GM18907 (cell line): ENCODE measurements at regions not wholly inside any gene's neighbourhood (a gene's known extent, or its start where the extent isn't known, plus 50 kb on each side); places are given as distances from the start of the nearest gene placed in this dataset.

Experiments
- ATAC-seq: cut with Tn5 transposase; IDR thresholded peaks from one replicate; pipeline ENCODE4 v1.9.1; 2021; ENCODE audit warnings: mild to moderate bottlenecking, moderate library complexity; ENCODE audit not compliant: unreplicated experiment

- ATAC-seq: no peak
These were observed 976.8 kb upstream of the CRIM1 start for GRCh38 chr2:35378791-35379190.

DNA sequence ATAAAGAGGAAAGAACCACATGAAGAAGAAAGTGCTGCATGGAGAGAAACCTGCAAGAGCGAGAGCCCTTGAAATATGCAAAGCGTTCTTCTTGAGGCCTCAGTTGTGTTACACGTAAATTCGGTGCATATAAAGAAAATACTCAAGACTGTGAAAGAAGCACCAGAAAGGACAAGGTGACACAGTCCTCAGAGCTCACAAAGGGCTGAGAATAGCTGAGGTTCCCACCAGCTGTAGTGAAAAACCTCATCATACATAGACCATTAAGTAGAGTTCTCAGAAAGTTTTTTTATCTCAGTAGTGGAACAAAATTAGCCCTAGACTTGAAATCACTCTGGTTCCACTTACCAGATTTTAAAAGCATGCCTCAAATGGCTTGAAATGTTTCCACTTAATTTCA is 980.7 kb upstream of the CRIM1 start:
- ATAC-seq: no peak

GRCh38 chr2:35365859-35366258 is 989.7 kb upstream of the CRIM1 start:
- no peak for ATAC-seq

- no peak for ATAC-seq
These were observed 999.2 kb upstream of the CRIM1 start for GRCh38 chr2:35356332-35356731.

DNA sequence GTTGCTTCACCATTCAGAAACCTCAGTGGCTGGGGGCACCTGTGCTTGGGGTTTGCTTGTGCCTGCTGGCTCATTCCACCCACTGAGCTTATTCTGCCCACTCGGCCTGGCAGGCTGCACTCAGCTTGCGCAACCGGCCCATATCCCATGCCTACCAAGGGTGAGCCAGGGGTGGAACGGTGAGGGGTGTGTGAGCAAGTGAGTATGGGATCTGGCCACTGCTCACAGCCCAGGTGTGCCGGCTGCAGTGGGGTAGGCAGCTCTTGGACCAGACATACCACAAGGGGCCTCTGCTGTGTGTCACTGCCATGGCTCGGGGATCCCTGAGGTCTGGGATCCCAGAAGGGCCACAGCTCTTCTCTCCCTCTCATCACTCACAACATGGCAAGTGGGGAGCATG is 1000.5 kb upstream of the CRIM1 start:
- ATAC-seq: no peak

- ATAC-seq: no peak
These were observed 1008.0 kb upstream of the CRIM1 start for GRCh38 chr2:35347561-35347960.

- ATAC-seq: no peak
These were observed 1012.4 kb upstream of the CRIM1 start for GRCh38 chr2:35343135-35343534.

DNA sequence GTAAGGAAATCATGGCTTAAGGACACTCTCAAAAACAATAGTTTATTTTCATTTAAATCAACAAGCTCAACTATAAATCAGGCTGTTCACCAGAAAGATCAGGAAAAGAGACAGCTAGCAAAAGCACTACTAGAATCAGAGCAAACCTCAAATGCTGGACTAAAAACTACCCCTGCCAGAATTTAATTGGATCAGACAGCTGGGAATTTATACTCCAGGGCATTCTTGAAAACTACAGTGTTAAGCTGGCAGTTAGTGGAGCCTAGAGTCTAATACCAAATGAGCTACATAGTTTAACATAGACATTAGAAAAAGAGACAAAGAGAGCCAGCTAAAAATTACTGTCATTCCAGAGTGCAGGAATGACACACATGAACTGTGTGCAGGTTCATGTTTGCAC is 1016.4 kb upstream of the CRIM1 start:
- no peak for ATAC-seq

GRCh38 chr2:35337922-35338321 is 1017.7 kb upstream of the CRIM1 start:
- no peak for ATAC-seq

DNA sequence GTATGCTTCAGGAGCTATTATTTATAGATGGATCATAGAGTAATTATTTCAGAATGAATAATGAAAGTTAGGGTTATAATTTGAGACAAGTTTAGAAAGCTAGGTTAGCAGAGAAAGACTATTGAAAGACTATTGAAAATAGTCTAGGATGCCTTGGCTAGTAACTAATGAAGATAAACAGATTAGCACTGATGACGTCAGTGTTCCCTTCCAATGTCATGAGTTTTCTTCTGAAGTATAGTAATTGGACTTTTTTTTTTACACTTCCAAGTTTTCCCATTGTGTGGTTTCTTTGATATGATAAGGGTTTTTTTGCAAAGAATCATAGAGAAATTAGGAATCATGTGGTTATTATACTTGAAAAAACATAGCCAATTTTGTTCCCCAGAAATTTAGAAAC is 1041.5 kb upstream of the CRIM1 start:
- ATAC-seq: no peak

DNA sequence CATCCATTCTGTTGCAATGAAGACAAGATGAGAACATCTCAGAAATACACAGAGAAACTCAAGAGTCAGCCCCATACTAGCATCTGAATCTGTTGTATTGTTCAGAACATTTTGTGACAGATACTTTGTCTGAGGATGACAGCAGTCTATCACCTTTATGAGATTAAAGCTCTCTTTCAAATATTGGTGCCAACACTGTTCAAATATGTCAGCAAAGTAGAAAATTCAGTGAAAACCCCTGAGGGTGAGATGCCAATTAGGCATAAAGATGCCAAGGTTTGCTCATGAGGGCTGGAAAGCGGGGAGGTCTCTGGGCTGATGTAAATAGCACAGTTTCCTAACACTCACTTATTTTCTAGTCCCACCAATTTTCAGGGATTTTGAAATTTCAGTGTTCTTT is 1054.2 kb upstream of the CRIM1 start:
- no peak for ATAC-seq

DNA sequence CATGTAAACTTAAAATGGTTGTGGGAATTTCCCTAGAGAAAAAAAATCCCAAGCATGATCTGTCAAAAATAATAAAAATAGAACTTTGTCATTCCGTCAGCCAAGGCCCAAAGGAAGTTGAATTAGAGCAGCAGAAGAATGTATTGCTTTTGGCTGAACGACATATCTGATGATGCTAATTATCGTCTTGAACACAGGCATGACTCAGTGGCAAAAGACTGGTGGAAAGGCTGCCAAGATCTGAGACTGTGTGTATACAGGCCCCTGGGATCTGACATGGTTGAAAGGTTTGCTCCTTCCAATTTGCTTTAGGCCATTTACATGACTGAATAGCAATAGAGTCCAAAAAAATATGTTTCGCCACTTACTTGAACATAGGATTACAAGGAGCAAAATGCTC is 1057.1 kb upstream of the CRIM1 start:
- no peak for ATAC-seq

DNA sequence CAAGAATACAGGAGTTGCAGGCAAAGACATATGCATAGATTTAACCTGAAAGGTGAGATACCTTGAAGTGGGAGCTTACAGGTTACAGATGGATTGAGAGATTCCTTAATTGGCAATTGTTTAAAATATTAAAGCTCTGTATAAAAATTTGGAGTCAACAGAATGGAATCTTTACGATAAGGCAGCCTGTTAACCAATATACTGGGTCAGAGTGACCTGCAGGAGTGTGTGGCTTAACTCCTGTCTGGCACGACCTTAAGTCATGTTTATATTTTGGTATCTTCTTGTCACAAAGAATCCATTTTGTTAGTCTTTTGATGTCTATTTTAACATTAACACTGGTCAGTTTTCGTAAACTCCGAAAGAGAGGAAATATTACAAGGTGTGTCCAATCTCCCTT is 1058.2 kb upstream of the CRIM1 start:
- ATAC-seq: no peak

DNA sequence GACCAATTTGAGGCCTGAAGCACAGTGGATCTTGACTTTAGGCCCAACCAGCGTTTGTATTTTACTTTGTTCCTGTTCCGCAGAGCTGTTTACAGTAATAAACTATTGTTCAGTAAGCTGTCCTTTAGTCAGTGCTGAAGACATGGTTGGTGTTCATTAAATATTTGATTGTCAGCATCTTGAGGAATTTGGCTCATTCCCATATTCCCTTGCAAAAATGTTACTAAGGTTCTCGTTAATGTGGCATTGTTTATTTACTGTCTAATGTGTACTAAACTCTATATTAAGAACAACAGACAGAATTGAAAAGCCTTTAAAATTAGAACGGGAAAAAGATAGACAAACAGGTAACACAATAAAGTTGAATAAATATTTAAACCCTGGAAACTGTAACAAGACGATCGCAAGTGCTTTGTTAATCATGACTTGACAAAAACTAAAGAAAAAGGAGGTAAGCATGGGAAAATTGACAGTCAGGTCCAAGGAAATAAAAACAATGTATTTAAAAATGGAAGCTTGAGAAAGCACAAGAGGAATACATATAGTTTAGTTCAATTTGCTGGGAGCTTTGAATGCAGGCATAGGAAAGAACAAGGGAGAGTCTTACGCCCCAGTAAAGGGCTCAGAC is 1060.8 kb upstream of the CRIM1 start:
- no peak for ATAC-seq

GRCh38 chr2:35293261-35293660 is 1062.3 kb upstream of the CRIM1 start:
- ATAC-seq: no peak

- no peak for ATAC-seq
These were observed 1063.4 kb upstream of the CRIM1 start for GRCh38 chr2:35292199-35292598.

DNA sequence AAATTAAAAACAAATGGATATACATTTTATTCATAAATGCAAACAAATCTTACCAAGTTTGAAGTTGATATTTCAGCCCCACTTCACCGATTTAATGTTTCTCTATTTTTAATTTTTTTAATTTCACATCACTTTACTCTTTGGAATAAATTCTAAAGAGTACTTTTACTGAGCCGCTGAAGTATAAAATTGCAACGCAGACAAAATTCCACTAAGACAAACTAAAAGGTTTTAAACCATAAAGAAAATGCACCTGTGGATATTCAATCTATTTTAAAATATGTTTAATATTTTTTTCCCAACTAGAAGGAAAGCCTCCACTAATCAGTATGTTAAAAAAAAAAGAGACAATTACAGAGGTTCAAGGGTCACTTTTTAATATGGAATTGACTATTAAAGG is 1073.9 kb upstream of the CRIM1 start:
- no peak for ATAC-seq

- ATAC-seq: no peak
These were observed 1099.8 kb upstream of the CRIM1 start for GRCh38 chr2:35255826-35256225.

- no peak for ATAC-seq
These were observed 1104.4 kb upstream of the CRIM1 start for GRCh38 chr2:35251156-35251555.

DNA sequence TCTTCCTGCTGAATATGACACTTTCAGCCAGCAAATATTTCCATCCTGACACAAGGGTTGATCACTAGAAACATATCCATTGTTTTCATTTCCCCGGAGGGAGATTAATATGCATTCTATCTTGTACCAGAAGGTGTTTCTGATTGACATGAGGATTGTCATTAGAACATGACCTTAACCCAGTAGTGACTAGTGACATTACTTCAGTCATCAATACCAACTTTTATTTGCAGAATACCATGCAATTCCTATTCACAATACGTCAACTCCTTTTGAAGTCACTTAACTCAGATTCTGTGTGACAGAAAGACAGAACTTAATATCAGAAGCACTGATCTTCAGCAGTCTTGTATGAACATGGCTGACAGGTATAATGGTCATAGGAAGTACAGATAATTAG is 1108.9 kb upstream of the CRIM1 start:
- no peak for ATAC-seq

GRCh38 chr2:35228584-35228983 is 1127.0 kb upstream of the CRIM1 start:
- no peak for ATAC-seq

DNA sequence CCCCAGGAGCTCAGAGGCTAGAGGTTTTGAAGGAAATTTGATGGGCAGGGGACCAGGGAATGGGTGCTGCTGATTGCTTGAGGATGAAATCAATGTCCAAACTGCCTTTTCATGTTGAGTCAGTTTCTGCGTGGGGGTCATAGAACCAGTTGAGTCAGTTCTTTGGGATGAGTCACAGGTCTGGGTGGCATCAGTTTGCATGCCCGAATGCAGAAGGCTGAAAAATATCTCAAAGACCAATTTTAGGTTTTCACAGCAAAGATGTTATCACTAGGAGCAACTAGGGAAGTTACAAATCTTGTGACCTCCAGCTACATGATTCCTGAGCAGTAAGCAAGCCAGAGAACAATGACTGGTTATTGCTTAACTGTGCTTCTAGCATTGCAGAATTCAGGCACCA is 1135.1 kb upstream of the CRIM1 start:
- no peak for ATAC-seq

GRCh38 chr2:35204881-35205280 is 1150.7 kb upstream of the CRIM1 start:
- ATAC-seq: no peak

DNA sequence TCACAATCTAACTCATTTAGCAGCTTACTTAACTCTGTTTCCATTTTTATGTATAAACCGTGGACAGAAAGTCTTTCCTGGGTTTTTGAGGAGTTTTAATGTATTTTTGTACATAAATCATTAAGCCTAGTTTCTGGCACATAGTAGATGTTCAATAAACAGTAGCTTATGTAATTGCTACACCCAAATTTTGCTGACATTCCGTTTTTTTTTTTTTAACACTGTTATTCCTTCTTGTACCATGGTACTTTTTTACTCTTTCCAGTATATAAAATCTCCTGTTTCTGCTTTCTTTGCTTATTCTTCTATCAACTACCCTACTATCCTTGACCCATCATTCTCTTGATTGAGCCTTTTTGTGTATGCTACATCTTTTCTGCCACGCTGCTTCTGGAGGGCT is 1151.3 kb upstream of the CRIM1 start:
- ATAC-seq: no peak
